ENCODE measurements at regions not wholly inside any gene's neighbourhood (a gene's known extent, or its start where the extent isn't known, plus 50 kb on each side); places are given as distances from the start of the nearest gene placed in this dataset.
A peak's percentile ranks its signal among the peaks of the same experiment; 100 is the strongest.
"Not testable (repeated sequence)": the region's sequence is repeated elsewhere in the genome, so short reads cannot be mapped to it uniquely, and the experiment has no call there.

DNA sequence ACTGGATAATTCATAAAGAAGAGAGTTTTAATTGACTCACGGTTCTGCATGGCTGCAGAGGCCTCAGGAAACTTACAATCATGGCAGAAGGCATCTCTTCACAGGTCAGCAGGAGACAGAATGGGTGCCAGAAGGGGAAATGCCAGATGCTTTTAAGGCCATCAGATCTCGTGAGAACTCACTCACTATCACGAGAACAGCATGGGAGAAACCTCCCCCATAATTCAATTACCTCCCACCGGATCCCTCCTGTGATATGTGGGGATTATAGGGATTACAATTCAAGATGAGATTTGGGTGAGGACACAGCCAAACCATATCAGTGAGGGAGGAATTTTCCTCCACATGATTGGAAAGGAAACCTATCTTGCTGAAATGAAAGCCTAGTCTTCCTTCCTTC, 108.1 kb upstream of the TMEM132E start:
- not testable (repeated sequence) for DNase-seq

DNA sequence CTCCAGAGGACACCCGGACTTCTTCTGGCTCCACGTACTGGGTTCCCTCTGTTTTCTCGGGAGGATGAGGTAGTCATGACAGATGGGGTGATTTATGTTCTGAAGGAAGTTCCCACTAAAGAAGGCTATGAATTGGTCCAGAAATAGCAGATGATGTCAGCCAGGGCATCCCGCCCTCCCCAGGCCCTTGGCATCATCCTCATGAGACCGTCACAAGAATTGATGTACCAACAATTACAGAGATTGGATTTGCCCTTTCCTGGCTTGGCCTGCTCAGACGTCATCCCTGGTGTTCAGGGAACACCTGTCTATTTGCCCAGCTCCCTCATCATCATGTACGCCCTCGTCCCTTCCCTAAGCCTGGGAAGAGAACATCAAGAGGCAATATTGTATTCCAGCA, 102.8 kb upstream of the CCL1 start:
- no peak for DNase-seq

DNA sequence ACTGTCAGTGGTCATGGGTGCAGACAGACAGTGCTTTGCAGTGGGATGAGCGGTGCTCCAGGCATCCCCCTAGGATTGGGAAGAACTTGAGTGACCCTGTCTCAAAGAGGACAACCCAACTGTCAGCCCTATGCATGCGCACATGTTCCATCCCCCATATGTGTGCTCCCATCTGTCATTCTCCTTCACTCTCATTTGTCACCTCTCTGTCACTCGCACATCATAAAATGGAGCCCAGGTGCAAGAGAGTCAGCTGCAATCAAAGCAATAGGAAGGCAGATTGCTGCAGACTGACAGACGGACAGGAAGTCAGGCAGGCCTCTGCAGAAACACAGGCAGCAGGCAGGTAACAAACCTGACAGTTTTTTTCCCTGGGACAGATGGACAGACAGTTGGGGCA, 101.8 kb upstream of the CCL1 start:
- no peak for DNase-seq

DNA sequence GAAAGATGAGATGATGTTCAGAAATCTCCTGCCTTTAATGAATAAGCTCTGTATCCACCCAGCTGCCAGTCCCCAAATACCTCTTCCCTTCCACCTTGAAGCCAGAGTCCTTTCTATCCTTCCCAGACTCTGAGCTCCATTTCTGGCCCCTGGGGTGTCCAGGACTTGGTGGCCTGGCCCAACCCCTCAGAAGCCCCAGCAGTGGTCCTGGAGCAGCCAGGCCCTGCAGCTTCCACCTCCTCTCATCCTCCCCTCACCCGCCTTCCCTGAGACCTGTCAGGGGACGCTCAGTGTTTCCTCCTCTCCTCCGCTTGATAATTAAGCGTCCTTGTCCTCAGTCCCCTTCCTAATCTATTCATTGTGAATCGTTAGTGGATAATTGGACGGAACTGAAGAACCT, 95.2 kb upstream of the CCL1 start:
- DNase-seq, result no peak

DNA sequence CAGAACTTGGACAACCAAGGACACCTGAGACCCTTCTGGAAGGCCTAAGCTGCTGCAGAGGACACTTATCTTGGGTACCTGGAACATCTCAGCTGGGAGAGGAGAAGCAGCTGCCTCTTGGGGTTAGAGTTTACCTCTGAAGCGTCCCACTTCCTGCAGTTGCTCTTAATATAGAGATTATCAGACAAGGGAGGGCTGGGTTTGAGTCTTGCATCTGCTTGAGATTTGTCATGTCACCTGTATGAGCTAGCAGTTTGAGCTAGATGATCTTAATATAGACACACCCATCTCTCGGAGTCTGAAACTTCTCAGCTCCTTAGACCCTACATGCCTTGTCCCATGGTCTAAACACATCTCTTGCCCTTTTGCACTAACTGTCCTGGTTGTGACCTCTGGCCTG, 93.1 kb upstream of the CCL1 start:
- no peak for DNase-seq

DNA sequence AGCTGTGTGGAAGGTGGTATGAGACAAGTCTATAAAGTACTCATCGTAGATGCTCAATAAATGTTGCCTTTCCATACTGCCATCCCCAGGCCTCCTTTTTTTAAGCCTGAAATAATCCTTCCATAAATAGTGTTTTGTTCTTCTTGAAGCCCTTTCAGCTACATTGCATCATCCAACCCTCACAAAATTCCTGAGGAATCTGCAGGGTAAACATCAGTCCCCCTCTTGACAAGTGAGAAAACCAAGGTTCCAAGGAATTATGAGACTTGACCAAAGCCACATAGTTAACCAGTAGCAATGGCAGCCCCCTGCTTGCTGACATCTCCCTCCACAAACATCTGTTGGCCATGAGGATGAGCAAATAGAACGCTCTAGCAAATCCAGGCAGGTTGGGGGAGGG, 89.7 kb upstream of the CCL1 start:
- DNase-seq, result no peak

DNA sequence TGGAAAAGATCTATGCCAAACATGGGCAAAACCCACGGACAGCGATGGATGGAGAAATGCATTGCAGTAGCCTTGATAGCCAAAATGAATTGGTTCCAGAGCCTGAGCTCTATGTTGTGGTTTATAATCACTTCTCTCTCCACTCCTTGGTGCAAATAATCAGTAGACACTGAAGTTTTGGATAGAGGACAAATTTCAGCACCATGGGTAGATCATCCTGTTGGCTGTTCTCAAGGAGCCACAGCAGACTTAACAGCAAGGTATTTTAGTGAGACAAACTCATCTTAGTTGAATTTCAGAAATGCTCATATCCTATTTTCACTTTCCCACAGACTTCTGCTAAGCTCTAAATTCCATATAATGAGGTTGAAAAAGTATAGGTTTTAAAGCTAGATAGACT, 88.3 kb upstream of the CCL1 start:
- DNase-seq, result no peak

DNA sequence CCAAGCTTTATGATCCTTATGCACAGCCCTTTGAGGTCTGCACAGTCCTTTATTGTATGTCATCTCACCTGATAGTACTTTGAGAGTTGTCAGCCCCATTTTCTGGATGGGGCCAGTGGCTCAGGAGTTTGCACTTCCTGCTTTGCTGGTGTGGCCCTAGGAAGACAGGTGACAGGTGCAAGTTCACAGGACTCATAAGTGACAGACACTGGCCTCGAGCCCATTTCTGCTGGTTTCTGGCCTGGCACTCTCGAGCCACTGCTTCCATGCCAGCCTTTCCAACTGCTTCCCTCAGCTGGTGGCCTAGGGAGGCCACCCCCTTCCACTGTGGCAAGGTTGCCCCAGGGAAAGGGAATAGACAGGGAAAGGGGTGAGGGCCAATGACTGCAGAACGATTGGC, 84.4 kb upstream of the CCL1 start:
- no peak for DNase-seq

DNA sequence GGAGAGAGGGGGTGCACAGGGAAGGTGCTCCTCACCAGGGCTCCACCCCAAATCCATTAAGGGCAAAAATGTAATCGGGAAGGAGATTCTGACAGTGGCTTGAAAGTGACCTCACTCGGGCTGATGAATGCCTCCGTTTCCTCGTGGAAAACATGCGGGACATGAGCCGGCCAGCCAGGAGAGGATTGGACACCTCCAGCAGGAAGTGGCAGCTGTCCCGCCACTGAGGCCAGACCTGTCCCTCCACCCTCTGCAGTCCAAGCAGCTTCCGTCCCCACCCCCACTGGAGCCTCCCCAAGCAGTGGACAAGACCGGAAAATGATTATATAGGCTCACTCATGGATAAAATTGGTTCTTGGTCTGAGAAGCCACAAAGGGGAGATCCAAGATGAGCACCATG, 82.1 kb upstream of the CCL1 start:
- no peak for DNase-seq

DNA sequence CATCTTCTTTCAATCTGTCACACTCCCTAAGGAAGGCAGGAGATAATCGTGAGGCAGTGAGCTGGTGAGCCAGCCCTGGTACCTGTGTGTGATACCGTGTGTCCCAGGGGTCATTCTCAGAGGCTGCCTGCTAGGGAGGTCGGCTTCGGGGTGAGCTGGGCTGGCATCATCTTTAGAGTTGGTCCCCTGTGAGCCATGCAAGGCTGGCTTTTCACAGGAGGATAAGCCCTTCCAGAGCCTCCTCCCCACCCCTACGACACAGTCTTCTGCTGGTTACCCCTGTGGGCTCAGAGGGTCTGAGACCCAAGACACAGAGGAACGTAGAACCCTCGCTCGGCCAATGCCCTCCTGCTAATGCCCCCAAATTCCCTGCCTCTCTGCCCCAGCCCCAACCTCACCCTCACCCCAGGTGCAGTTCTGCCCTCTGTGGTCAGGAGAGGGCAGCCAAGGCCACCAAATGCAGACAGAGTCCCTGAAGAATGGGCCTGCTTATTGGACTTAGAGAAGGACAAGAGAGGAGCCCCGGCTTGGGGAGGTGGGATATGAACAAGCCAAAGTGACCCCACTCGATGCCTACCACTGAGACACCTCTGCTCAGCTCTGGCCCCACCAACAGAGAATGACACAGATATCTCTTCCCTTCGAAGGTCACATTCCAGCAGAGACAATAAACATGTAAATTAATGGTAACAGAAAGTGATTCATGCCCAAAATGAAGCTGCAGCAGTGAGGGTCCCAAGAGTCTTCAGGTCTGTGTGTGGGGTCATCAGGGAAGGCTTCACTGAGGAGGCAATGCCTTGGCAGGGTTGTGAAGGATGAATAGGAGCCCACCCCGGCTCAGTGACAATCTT, 80.8 kb upstream of the CCL1 start:
- no peak for DNase-seq

DNA sequence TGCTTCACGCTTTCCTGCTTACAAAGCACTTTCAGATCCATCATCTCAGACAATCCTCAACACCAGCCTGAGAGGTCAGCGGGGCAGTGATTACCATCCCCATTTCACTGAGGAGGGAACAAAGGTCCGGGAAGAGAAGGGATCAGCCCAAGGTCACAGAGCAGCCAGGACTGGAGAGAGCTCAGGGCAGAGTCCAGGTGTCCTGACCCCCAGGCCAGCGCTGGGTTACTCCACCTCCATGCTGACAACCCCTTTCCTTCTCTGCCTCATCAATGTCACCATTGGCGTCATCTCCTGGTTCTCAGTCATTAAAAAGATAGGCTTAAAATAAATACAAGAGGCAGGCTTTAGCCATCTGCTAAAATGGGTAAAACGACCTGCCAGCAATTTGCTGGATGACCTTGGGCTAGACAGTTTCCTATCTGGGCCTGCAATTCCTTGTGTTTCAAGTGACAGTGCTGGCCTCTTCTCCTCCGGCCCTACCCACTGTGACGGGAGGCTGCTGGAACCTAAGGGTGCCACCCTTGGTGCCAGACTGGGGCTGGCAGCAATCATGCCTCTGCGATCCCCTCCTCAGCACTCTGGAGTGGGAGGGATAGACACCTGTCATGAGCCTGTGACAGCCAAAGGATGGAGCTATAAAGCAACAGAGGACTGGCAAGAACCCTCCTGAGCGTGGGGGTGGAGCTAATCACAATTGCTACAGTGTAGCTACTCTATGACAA, 79.5 kb upstream of the CCL1 start:
- no peak for DNase-seq

DNA sequence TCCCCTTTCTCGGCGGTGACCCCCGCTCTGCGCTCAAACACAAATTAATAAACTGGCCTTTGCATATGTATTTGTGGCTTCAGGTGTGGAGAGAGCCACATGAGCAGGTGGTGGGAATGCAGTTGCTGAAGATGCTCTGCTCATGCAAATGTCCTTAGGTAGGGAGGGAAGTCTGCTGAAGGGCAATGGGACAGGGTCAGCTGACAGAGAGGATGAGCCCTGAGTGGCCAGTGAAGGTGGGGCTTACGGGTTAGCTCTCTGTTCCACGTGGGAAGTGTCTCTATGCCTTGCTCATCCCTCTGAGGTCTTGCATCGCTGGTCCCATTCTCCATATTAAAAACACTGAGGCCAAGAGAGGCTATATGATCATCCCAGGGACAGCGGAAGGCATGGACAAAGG, 74.2 kb upstream of the CCL1 start:
- DNase-seq, result no peak

DNA sequence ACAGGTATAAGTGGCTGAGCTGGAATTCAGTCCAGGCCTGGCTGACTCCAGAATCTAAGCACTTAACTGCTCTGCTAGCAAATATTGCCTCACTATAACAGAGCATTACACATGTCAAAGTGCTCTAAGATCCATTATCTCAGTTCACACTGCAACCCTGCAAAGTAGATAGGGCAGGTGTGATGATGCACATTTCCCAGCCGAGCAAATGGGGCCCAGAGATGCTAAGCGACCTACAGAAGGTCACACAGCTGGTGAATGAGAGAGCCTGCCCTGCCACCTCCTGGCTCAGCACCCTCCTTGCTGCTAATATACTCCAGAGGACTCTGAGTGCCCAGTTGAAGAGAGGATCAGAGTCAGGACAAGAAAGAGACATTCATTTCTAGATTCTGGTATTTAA, 73.6 kb upstream of the CCL1 start:
- no peak for DNase-seq

DNA sequence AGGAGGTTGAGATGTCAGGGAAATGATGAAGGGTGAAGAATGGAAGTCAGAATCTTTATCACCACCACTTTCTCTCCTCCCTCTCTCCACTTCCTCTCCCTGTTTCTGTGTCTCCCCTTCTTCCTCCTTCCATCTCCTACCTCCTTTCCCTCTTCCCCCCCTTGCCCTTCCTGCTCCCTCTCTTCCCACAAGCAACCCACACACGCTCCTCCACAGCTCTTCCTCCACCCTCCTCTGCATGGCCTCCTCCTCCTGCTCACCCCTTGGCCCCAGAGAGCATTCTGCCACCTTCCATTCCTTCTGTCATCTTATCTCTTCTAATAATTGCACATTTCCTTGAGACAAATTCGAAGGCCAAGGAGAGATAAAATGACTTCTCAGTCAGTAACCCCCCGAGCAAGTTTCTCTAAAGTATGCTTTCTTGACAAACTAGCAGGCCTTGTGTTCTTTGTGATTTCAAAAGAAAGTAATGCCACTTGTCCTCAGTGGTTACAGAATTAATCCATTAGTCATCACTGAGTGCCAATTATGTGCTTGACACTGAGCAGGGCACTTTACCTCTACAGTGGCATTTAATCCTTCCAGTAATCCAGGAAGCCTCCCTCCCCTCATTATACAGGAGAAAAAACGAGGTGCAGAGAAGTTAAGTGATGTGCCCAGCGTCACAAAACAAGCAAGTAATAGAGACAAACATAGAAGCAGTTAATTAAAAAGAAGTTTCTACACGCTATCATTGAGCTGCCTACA, 72.3 kb upstream of the CCL1 start:
- DNase-seq, result no peak

DNA sequence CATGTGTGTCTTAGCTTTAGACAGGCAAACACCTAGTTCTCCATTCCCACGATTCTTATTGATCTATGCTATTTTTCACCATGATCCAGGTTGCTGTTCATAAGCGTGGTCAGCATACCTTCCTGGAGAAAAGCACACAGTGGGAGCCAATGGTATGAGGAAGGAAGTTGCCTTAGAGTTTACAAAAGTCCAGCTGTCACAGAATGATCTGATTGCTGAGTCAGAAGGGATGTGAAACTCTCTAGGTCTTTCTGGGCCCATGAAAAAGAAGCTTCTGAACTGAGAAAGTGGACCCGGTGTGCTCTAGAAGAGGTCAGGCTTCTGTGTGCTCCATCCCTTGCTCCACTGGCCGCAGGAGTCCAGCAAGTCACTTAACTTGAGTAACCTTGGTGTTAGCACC, 71.0 kb upstream of the CCL1 start:
- no peak for DNase-seq

DNA sequence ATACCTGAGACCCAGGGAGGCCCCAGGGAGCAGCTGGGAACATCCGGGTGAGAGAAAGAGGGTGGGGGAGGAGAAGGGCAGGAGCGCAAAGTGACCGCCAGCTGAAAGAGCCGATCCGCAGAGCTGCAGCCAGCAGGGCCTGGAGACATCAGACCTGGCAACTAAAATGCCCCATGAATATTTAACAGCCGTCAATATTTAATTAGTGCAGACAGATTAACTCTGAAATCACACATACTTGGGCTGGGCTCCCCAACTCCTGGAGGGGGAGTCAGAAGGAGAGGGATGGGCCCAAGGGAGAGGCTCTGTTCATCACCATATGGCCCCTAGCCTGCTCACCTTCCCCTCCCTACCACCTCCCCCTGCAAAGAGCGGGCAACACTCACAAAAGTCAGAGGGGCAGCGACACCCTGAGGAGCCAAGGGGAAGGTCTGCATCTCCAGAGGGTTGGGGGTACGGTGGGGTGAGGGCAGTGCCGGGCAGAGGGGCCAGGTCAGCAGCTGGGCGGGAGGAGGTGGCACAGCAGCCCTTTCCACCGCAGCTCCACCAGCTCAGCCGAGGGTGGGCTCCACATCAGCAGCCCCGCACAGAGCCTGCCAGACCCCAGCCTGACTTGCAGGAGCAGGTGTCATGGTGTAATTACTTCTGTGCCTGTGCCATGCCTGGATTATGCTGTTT, 61.9 kb upstream of the CCL1 start:
- no peak for DNase-seq

DNA sequence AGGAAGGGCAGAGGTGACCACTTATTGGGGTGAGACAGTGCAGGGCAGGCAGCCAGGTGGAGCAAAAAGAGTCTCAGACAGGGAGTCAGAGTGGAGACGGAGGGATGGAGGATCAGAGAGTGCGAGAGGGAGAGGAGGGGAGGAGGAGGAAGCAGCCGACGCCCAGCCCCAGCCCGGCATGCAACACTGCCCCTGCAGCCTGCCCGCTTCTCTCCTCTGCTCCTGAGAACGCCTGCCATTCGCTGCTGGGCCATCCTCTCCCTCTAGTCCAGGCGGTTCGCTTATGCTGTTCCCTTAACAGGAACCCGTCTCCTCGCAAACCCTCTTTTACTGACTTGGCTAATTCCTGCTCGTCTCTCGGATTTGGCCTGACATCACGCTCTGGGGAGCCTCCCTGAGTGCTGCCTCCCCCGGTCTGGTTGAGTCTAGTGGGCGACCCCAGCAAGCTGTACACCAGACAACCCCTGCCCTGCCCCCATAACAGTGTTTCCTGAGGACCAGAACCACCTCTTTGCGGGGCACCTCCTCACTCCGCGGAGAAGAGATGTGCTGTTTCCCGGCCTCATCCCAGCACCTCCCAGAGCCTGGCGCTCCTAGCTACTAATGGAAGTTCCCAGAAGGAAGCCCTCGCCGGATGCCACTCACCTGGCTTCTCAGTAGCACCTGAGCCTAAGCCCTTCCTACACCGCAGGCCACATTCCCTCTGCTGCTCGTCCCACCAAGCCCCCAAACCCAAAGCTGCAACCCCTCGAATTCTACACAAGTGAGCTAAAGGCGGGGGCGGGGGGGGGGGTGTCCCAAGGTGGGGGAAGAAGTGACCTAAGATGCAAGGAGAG, 61.2 kb upstream of the CCL1 start:
- DNase-seq, result no peak

DNA sequence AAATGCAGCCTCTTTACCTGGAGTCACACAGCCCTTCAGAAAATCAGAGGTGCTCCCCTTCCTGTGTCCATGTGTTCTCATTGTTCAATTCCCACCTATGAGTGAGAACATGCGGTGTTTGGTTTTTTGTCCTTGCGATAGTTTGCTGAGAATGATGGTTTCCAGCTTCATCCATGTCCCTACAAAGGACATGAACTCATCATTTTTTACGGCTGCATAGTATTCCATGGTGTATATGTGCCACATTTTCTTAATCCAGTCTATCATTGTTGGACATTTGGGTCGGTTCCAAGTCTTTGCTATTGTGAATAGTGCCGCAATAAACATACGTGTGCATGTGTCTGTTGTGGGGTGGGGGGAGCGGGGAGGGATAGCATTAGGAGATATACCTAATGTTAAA, 60.3 kb upstream of the CCL1 start:
- DNase-seq, result not testable (repeated sequence)

DNA sequence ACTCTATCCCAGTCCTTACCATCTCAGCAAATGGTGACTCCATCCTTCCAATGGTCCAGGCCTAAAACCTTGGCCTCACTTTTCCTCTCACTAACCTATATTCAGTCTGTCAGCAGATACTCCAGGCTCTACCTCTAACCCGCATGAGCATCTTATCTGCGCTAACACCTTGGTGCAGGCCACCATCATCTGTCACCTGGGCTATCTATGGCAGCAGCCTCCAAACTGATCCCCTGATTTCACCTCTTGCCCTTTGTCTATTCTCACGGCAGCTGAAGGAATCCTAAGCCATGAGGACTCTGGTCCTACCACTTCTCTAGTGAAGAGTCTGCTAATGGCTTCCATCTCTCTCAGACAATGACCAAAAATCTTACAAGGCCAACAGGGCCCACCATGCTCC, 57.9 kb upstream of the CCL1 start:
- no peak for DNase-seq

DNA sequence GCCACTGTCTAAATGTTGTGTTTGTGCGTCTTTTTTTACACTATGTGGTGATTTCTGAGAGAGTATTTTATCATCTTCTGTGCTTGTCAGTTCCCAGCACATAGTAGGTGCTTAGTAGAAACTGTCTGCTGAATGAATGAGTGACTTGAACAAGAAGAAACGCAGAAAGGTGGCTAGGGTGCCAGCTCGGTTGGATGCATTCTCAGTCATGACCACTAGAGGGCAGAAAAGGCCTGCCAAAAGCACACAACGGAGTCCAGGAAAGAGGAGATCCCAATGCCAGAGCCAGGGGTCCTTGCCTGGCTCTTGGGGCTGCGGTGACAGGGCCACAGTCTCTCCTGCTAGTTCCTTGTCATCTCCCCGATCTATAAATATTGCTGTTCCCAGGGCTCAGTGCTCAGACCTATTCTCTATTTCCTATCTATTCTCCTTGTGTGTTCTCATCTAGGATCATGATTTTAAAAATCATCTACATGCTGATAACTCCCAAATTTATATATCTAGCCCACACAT, 57.3 kb upstream of the CCL1 start:
- DNase-seq, result peak; percentile 53 to 70

DNA sequence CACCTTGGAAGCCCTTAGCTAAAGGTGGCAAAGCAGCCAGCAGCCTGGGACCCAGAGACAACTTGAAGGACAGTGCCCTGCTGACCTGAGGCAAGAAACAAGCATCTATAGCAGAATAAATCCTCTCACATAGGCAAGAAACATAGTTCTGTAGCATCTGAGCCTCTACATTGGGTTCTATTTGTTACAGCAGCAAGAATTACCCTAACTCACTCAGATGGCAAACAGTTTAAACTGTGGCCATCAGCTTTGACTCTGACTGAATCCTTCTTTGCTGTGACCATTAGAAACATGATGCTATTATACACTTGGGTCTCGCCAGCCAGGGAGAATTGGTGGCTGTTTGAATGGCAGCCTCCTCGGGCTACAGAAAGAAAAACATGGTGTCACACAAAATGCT, 53.1 kb upstream of the CCL1 start:
- DNase-seq, result no peak

DNA sequence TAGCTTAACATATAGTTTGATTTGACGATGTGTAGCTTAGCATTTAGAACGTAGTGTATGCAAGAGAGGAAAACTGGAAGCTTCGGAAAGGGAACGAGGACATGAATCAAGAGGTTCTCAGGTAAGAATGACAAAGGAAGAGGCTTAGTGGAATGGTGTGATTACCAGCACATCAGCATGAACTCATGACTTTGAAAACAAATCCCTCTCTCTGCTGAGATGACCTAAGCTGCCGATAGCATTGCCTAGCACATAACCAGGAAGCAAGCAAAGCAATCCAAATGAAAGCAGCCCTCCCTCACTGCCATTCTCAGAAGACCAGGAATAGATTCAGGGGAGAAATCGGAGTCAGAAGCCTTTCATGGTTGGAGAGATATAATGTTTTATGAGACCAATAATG, 51.3 kb upstream of the CCL1 start:
- DNase-seq, result no peak
